ENCODE measurements at regions not wholly inside any gene's neighbourhood (a gene's known extent, or its start where the extent isn't known, plus 50 kb on each side); places are given as distances from the start of the nearest gene placed in this dataset.

DNA sequence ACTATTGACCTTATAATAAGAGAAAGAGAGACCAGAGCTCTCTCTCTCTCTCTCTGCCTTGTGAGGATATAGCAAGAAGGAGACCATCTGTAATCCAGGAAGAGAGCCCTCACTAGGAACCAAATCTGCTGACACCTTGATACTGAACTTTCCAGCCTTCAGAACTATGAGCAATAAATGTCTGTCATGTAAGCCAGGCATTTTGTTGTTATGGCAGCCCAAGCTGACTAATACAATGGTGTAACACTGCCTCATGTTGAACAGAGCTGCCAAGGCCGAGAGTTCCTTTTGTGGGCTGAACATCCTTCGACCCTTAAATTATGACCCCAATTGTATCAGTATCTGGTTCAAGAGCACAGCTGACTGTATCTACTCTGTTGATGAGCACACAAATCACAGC lies 108.0 kb downstream of the LRRC30 start:
- no peaks in the 10 kb centered on the region for H3K36me3 ChIP-seq (ENCODE audit: control insufficient read depth, insufficient read depth, low read length)
- WGBS (ENCODE audit: insufficient coverage), result 79% methylated on average over 2 of the region's 2 CpGs
- ATAC-seq (no peak), DNase-seq (no peak)
- no peaks in the 10 kb centered on the region for H3K9me3 ChIP-seq (ENCODE audit: control insufficient read depth, insufficient read depth, low read length)
- Mint-ChIP-seq H3K27me3 (ENCODE audit: low read depth in 2 of 2) (no peaks in the 10 kb centered on the region), H3K4me1 (no peaks in the 10 kb centered on the region), H3K9me3 (peaks cover 0 to 2% of the 10 kb centered on the region in 2 donors), H3K36me3 (no peaks in the 10 kb centered on the region), H3K4me3 (no peak overlapping the region), H3K27ac (no peak overlapping the region)
- no peaks in the 10 kb centered on the region for H3K4me1 ChIP-seq (ENCODE audit: control insufficient read depth, insufficient read depth, low read length)
- no peak overlapping the region for H3K27ac ChIP-seq (ENCODE audit: low read length)
- no peak overlapping the region for H3K4me3 ChIP-seq (ENCODE audit: low read length)
- intact Hi-C loops (cut with micrococcal nuclease), result no loop called here
- TF ChIP-seq, protein P1, sequence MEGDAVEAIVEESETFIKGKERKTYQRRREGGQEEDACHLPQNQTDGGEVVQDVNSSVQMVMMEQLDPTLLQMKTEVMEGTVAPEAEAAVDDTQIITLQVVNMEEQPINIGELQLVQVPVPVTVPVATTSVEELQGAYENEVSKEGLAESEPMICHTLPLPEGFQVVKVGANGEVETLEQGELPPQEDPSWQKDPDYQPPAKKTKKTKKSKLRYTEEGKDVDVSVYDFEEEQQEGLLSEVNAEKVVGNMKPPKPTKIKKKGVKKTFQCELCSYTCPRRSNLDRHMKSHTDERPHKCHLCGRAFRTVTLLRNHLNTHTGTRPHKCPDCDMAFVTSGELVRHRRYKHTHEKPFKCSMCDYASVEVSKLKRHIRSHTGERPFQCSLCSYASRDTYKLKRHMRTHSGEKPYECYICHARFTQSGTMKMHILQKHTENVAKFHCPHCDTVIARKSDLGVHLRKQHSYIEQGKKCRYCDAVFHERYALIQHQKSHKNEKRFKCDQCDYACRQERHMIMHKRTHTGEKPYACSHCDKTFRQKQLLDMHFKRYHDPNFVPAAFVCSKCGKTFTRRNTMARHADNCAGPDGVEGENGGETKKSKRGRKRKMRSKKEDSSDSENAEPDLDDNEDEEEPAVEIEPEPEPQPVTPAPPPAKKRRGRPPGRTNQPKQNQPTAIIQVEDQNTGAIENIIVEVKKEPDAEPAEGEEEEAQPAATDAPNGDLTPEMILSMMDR (IDR thresholded peaks at IDR 0.05), result no peak
- no peaks in the 10 kb centered on the region for H3K27me3 ChIP-seq (ENCODE audit: control insufficient read depth, insufficient read depth, low read length)

DNA sequence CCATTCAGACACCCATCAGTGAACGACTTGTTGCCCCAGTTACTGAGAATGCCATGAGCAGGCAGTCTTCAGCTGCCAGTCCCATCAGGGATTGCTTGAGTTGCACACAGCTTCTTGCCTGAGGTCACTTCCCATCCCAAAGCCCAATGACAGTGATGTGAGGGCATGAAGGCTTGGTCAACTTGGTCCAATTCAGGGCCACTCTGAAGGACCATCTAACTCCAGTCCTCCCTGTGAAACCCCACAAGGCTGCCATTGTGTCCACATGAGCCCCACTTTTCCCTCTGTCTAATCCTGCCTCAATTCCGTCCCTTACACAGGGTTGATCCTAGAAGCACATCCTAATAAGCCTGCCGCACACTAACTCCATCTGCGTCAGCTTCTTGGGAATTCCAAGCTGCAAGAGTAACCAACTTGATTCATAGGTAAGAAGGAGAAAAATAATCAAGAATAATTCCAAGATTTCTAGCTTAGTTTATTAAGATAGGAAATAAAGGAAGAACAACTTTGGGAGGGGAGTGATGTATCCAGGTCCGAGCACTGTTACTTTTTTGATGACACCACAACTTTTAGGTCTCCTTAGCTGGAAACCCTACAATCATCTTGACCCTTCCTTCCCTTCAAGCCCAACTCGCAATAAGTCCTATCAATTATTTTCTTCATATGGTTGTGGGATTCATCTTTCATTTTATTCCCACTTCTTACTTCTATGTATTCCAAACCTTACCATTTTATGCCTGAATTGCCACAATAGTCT lies 110.9 kb downstream of the LRRC30 start:
- WGBS (ENCODE audit: insufficient coverage), result 80% methylated on average over 4 of the region's 6 CpGs
- no peak for ATAC-seq

DNA sequence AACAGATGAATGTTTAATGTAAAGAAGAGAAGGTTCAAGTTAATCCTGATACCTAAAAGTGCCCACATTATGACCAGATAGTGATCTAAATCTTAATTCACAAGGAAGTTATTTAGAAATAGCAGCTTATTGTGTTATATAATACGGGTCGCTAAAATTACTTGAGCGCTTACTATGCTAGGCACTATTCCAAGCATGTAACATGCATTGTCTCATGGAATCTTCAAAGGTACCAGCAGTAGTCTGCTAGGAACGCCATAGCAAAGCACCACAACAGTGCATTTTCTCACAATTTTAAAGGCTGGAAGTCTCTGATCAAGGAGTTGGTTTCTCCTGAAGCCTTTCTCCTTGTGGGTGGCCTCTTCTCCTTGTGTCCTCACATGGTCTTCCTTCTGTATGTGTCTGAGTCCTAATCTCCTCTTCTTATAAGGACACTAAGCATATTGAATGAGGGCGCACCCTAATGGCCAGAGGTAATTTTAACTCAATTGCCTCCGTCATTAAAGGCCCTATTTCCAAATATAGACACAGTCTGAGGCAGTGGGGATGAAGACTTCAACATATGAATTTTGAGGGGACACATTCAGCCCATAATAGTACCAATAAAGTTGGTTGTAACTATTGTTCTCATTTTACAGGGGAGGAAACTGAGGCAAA lies 118.4 kb downstream of the LRRC30 start:
- no peak overlapping the region for H3K4me3 ChIP-seq (ENCODE audit: low read length)
- no peaks in the 10 kb centered on the region for H3K9me3 ChIP-seq (ENCODE audit: control insufficient read depth, insufficient read depth, low read length)
- WGBS (ENCODE audit: insufficient coverage), result 87% methylated on average over 6 of the region's 6 CpGs
- H3K27me3 ChIP-seq (ENCODE audit: control insufficient read depth, insufficient read depth, low read length), result no peaks in the 10 kb centered on the region
- no peaks in the 10 kb centered on the region for H3K4me1 Mint-ChIP-seq
- H3K36me3 Mint-ChIP-seq, result no peaks in the 10 kb centered on the region
- peaks cover under 1 to 2% of the 10 kb centered on the region in 2 donors for H3K9me3 Mint-ChIP-seq
- TF ChIP-seq, protein P1 (IDR thresholded peaks at IDR 0.05), result no peak
- H3K27ac ChIP-seq (ENCODE audit: low read length), result no peak overlapping the region
- DNase-seq, result no peak
- no peaks in the 10 kb centered on the region for H3K36me3 ChIP-seq (ENCODE audit: control insufficient read depth, insufficient read depth, low read length)
- no peak overlapping the region for H3K27ac Mint-ChIP-seq
- ATAC-seq, result no peak
- no peaks in the 10 kb centered on the region for H3K27me3 Mint-ChIP-seq (ENCODE audit: low read depth in 2 of 2)
- no peak overlapping the region for H3K4me3 Mint-ChIP-seq
- H3K4me1 ChIP-seq (ENCODE audit: control insufficient read depth, insufficient read depth, low read length), result no peaks in the 10 kb centered on the region
- intact Hi-C loops (cut with micrococcal nuclease), result no loop called here

More for the DNA sequence above, 110.9 kb downstream of the LRRC30 start:
- TF ChIP-seq, protein P1 (IDR thresholded peaks at IDR 0.05), result no peak
- H3K4me3 ChIP-seq (ENCODE audit: low read length), result no peak overlapping the region
- no peak overlapping the region for H3K27ac Mint-ChIP-seq
- H3K36me3 Mint-ChIP-seq, result no peaks in the 10 kb centered on the region
- H3K4me1 ChIP-seq (ENCODE audit: control insufficient read depth, insufficient read depth, low read length), result no peaks in the 10 kb centered on the region
- no peaks in the 10 kb centered on the region for H3K9me3 ChIP-seq (ENCODE audit: control insufficient read depth, insufficient read depth, low read length)
- intact Hi-C loops (cut with micrococcal nuclease), result no loop called here
- H3K4me1 Mint-ChIP-seq, result no peaks in the 10 kb centered on the region
- peaks cover 2 to 4% of the 10 kb centered on the region in 2 donors for H3K9me3 Mint-ChIP-seq
- H3K36me3 ChIP-seq (ENCODE audit: control insufficient read depth, insufficient read depth, low read length), result no peaks in the 10 kb centered on the region
- no peaks in the 10 kb centered on the region for H3K27me3 ChIP-seq (ENCODE audit: control insufficient read depth, insufficient read depth, low read length)
- H3K27ac ChIP-seq (ENCODE audit: low read length), result no peak overlapping the region
- no peak overlapping the region for H3K4me3 Mint-ChIP-seq
- H3K27me3 Mint-ChIP-seq (ENCODE audit: low read depth in 2 of 2), result no peaks in the 10 kb centered on the region
- no peak for DNase-seq
